Stomach (tissue), 8 donors: ENCODE measurements at regions not wholly inside any gene's neighbourhood (a gene's known extent, or its start where the extent isn't known, plus 50 kb on each side); places are given as distances from the start of the nearest gene placed in this dataset.
"Not testable (repeated sequence)": the region's sequence is repeated elsewhere in the genome, so short reads cannot be mapped to it uniquely, and the experiment has no call there.

Source experiments
- DNase-seq, 2 donors: peaks; one replicate each; pipeline versions ENCODE4 v3.0.0 to v3.0.0-alpha.2; 2013 to 2019
- H3K27ac ChIP-seq, 5 donors: fragments of 200-600 bp in 4 of 5; sonication (generic) in 4 of 5; one replicate each; pipeline ENCODE4 v1.5.1; 2013 to 2019; ENCODE audit warnings: mild to moderate bottlenecking in 1 of 5, moderate library complexity in 1 of 5
- H3K27me3 ChIP-seq, 3 donors: fragments of 200-600 bp; sonication (generic); one replicate each; pipeline ENCODE4 v1.5.1; 2017 to 2019; ENCODE audit warnings: mixed run types in 1 of 3
- H3K36me3 ChIP-seq, 4 donors: fragments of 200-600 bp; sonication (generic); 1 replicate in 3 of 4; 2 replicates in 1 of 4; pipeline ENCODE4 v1.5.1; 2016 to 2019
- H3K4me1 ChIP-seq, 4 donors: fragments of 200-600 bp; sonication (generic); one replicate each; pipeline ENCODE4 v1.5.1; 2016 to 2019
- H3K4me3 ChIP-seq, 4 donors: fragments of 200-600 bp; sonication (generic) in 3 of 4; one replicate each; pipeline ENCODE4 v1.5.1; 2016 to 2019; ENCODE audit warnings: mild to moderate bottlenecking in 1 of 4
- H3K9me3 ChIP-seq, 4 donors: fragments of 200-600 bp; sonication (generic); one replicate each; pipeline ENCODE4 v1.5.1; 2016 to 2019
- WGBS, 5 donors: extraction: QIAGEN DNeasy Blood & Tissue Kit in 3 of 5; methylation state at CpG; one replicate each; pipeline versions ENCODE4 v1.1.5 to v1.1.7; 2013 to 2018; 5-methylcytosine and 5-hydroxymethylcytosine counted together
- intact Hi-C: fragments of 100-400 bp; cut with DNase I; formaldehyde crosslinking; loops from one replicate; pipeline ENCODE4 v1.15.1; 2023; ENCODE audit warnings: low total_unique reads
- donor health status: healthy with polysubstance abuse.
- donor health status: Bipolar disorder and iron deficiency.
- donor health status: healthy.

DNA sequence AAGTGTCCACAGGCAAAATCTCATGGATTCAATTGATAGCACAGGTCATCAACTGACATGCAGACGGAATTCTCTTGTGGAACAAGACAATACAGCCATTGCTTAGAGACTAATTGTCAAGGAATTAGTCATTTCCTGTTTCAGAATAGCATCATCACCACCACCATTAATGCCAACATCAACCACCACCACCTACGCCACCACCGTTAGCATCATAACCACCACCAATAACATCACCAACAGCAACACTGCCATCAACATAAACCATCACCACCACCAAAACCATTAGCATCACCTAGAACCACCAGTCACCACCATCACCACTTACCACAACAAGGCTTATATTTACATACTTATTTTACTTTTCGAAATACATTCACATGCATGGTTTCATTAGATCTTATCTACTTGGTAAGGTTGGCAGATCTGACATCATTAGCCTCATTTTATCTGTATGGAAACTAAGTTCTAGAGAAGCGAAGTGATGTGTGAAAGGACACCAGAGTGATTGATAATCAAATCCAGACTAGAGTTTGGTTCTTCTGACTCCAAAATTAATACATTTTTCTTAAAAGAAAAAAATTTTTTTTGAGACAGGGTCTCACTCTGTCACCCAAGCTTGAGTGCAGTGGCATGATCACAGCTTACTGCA, 2733.8 kb upstream of the TPTE start:
- no CpG with 5 or more reads among the region's 5 CpGs for WGBS, 5 donors
- intact Hi-C loops, H3K27me3 ChIP-seq, H3K4me3 ChIP-seq, H3K4me1 ChIP-seq, H3K27ac ChIP-seq, H3K36me3 ChIP-seq, DNase-seq, H3K9me3 ChIP-seq: not testable (repeated sequence)

- H3K4me1 ChIP-seq, H3K27me3 ChIP-seq, DNase-seq, H3K36me3 ChIP-seq, H3K9me3 ChIP-seq, H3K27ac ChIP-seq, H3K4me3 ChIP-seq, intact Hi-C loops: not testable (repeated sequence)
- WGBS, 5 donors = no CpG with 5 or more reads among the region's 4 CpGs
Measured at GRCh38 chr21:7793797-7794196, 2727.6 kb upstream of the TPTE start.

GRCh38 chr21:7797328-7797727, 2724.1 kb upstream of the TPTE start:
- intact Hi-C loops, H3K27me3 ChIP-seq, H3K4me3 ChIP-seq, H3K27ac ChIP-seq, H3K9me3 ChIP-seq, H3K36me3 ChIP-seq, DNase-seq, H3K4me1 ChIP-seq: not testable (repeated sequence)
- no CpG with 5 or more reads among the region's 8 CpGs for WGBS, 5 donors

- H3K36me3 ChIP-seq, H3K27ac ChIP-seq, H3K9me3 ChIP-seq, DNase-seq, H3K4me3 ChIP-seq, H3K4me1 ChIP-seq, H3K27me3 ChIP-seq, intact Hi-C loops: not testable (repeated sequence)
- WGBS, 5 donors = 68 to 90% (median 74%) methylated on average over 2 of the region's 6 CpGs; no CpG with 5 or more reads in 1 of the 5 donors
Measured at GRCh38 chr21:7798446-7798845, 2722.9 kb upstream of the TPTE start.

GRCh38 chr21:7799697-7800096, 2721.7 kb upstream of the TPTE start:
- H3K27ac ChIP-seq, DNase-seq, H3K9me3 ChIP-seq, H3K27me3 ChIP-seq, intact Hi-C loops, H3K36me3 ChIP-seq, H3K4me3 ChIP-seq, H3K4me1 ChIP-seq: not testable (repeated sequence)
- no CpG with 5 or more reads among the region's 5 CpGs for WGBS, 5 donors

DNA sequence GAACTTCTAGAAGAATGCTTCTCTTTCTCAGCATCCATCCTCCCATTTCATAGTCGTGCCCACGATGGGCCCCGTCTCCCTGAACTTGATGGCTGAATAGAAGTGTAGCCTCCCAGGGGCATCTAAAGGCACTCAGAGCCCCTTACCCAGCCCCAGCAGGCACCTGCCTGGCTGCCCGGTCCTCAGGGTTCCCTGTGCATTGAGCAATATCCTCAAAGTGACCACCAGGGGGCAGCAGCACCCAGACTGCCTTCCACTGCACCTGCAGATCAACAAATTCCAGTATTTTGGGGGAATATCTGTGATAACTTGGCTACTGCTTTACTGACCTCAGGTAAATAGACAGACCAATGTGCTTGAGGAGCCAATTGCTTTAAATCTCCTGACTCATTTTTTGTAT, 2707.9 kb upstream of the TPTE start:
- H3K36me3 ChIP-seq, H3K27me3 ChIP-seq, DNase-seq, H3K9me3 ChIP-seq, H3K4me1 ChIP-seq, H3K27ac ChIP-seq, H3K4me3 ChIP-seq, intact Hi-C loops: not testable (repeated sequence)
- no CpG with 5 or more reads among the region's 4 CpGs for WGBS, 5 donors

- DNase-seq, H3K27me3 ChIP-seq, H3K4me1 ChIP-seq, H3K27ac ChIP-seq, H3K9me3 ChIP-seq, H3K36me3 ChIP-seq, H3K4me3 ChIP-seq, intact Hi-C loops: not testable (repeated sequence)
- WGBS, 5 donors = no CpG with 5 or more reads among the region's 8 CpGs
Measured at GRCh38 chr21:7817013-7817412, 2704.4 kb upstream of the TPTE start.

DNA sequence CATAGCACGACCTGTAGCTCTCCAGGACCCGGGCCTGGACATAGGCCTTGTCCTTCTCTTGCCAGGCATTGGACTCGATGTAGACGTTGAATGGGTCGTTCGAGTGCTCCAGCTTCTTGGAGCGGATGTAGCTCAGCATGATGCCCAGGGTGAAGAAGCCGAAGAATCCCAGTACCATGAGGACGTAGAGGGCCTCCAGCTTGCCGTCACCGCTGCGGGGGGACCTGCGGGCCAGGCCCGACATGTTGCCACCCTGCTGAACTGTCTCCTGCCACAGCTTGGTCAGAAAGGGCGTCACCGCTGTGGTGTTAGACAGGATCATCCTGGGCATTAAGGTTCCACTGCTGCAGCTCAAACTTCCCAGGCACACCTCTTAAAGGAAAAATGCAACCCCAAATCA, 2702.1 kb upstream of the TPTE start:
- H3K9me3 ChIP-seq, H3K4me3 ChIP-seq, H3K27ac ChIP-seq, DNase-seq, H3K36me3 ChIP-seq, H3K4me1 ChIP-seq, intact Hi-C loops, H3K27me3 ChIP-seq: not testable (repeated sequence)
- 100% methylated on average over 5 of the region's 16 CpGs; no CpG with 5 or more reads in 4 of the 5 donors for WGBS, 5 donors

- H3K9me3 ChIP-seq, intact Hi-C loops, H3K27ac ChIP-seq, H3K27me3 ChIP-seq, H3K4me1 ChIP-seq, DNase-seq, H3K36me3 ChIP-seq, H3K4me3 ChIP-seq: not testable (repeated sequence)
- WGBS, 5 donors = no CpG with 5 or more reads among the region's 10 CpGs
Measured at GRCh38 chr21:7825627-7826026, 2695.8 kb upstream of the TPTE start.

GRCh38 chr21:7826174-7826573, 2695.2 kb upstream of the TPTE start:
- intact Hi-C loops, H3K9me3 ChIP-seq, H3K4me3 ChIP-seq, DNase-seq, H3K4me1 ChIP-seq, H3K27ac ChIP-seq, H3K27me3 ChIP-seq, H3K36me3 ChIP-seq: not testable (repeated sequence)
- no CpG with 5 or more reads among the region's 6 CpGs for WGBS, 5 donors

GRCh38 chr21:7828260-7828659, 2693.1 kb upstream of the TPTE start:
- WGBS, 5 donors = no CpG with 5 or more reads among the region's 7 CpGs
- DNase-seq, H3K9me3 ChIP-seq, H3K4me3 ChIP-seq, intact Hi-C loops, H3K36me3 ChIP-seq, H3K27ac ChIP-seq, H3K4me1 ChIP-seq, H3K27me3 ChIP-seq: not testable (repeated sequence)

- DNase-seq, H3K36me3 ChIP-seq, H3K27me3 ChIP-seq, H3K4me1 ChIP-seq, H3K9me3 ChIP-seq, H3K4me3 ChIP-seq, intact Hi-C loops, H3K27ac ChIP-seq: not testable (repeated sequence)
- WGBS, 5 donors = no CpG with 5 or more reads among the region's 37 CpGs
Measured at GRCh38 chr21:7829411-7829810, 2692.0 kb upstream of the TPTE start.

- H3K4me1 ChIP-seq, H3K36me3 ChIP-seq, H3K9me3 ChIP-seq, DNase-seq, H3K27ac ChIP-seq, intact Hi-C loops, H3K27me3 ChIP-seq, H3K4me3 ChIP-seq: not testable (repeated sequence)
- WGBS, 5 donors = no CpG with 5 or more reads among the region's 3 CpGs
Measured at GRCh38 chr21:7837315-7837714, 2684.1 kb upstream of the TPTE start.
